RWPE1 (cell line): ENCODE measurements at regions not wholly inside any gene's neighbourhood (a gene's known extent, or its start where the extent isn't known, plus 50 kb on each side); places are given as distances from the start of the nearest gene placed in this dataset.

Source experiments
- CTCF ChIA-PET: fragments of 350-600 bp; sonication (Branson Sonifier 250); formaldehyde crosslinking; extraction: SDS; loops from one replicate; lab custom pipeline; 2021; lab: Yijun Ruan, JAX
- POLR2A ChIA-PET: fragments of 400-600 bp; formaldehyde crosslinking; extraction: SDS; loops from one replicate; lab custom pipeline; 2020; ENCODE audit warnings: antibody characterized with exemption; ENCODE audit not compliant: low non-redundant PET; lab: Yijun Ruan, JAX
- DNase-seq: peaks from one replicate; pipeline ENCODE4 v3.0.0; 2012; ENCODE audit warnings: low spot score
- H3K27ac ChIP-seq: fragments of 450-650 bp; 2 replicates; pipeline ENCODE4 v1.5.1; 2017
- CTCF ChIP-seq: fragments of 450-650 bp; conservative IDR thresholded peaks from 2 replicates; pipeline ENCODE4 v1.5.1; 2017; ENCODE audit warnings: low read depth, mild to moderate bottlenecking

GRCh38 chr10:78550090-78550489 is 516.4 kb downstream of the RPS24 start:
- no peak overlapping the region for H3K27ac ChIP-seq
- CTCF ChIA-PET: interaction anchor here (0.7 kb wide), 1 partner anchor 342 kb away, joined by 3 read pairs; no protein-coding TSS in a partner anchor

GRCh38 chr10:78550716-78551115 is 517.1 kb downstream of the RPS24 start:
- TF ChIP-seq CTCF: no peak
- H3K27ac ChIP-seq: no peak overlapping the region
- CTCF ChIA-PET: interaction anchor here (0.7 kb wide), 1 partner anchor 342 kb away, joined by 3 read pairs; no protein-coding TSS in a partner anchor
- POLR2A ChIA-PET: no interaction called here
- no peak for DNase-seq

More at GRCh38 chr10:78550090-78550489, 516.4 kb downstream of the RPS24 start:
- TF ChIP-seq CTCF: no peak
- POLR2A ChIA-PET: no interaction called here
- DNase-seq: no peak

GRCh38 chr10:78551184-78552005 is 517.4 kb upstream of the ZMIZ1 start:
- ChIA-PET POLR2A (no interaction called here), CTCF (no interaction called here)
- no peak for TF ChIP-seq CTCF
- no peak for DNase-seq
- no peak overlapping the region for H3K27ac ChIP-seq

GRCh38 chr10:78552261-78552811 is 516.4 kb upstream of the ZMIZ1 start:
- no peak for DNase-seq
- ChIA-PET POLR2A (no interaction called here), CTCF (no interaction called here)
- no peak overlapping the region for H3K27ac ChIP-seq
- no peak for TF ChIP-seq CTCF

- H3K27ac ChIP-seq: no peak overlapping the region
- ChIA-PET CTCF (no interaction called here), POLR2A (no interaction called here)
- DNase-seq: no peak
- TF ChIP-seq CTCF: no peak
These were observed 515.0 kb upstream of the ZMIZ1 start for GRCh38 chr10:78553792-78554191.

GRCh38 chr10:78555128-78555527 is 513.6 kb upstream of the ZMIZ1 start:
- no peak for DNase-seq

More at GRCh38 chr10:78555128-78555527, 513.6 kb upstream of the ZMIZ1 start:
- POLR2A ChIA-PET: no interaction called here
- H3K27ac ChIP-seq: no peak overlapping the region
- TF ChIP-seq CTCF: no peak
- CTCF ChIA-PET: no interaction called here
